ENCODE measurements at regions not wholly inside any gene's neighbourhood (a gene's known extent, or its start where the extent isn't known, plus 50 kb on each side); places are given as distances from the start of the nearest gene placed in this dataset.
A peak's percentile ranks its signal among the peaks of the same experiment; 100 is the strongest.
"Not testable (repeated sequence)": the region's sequence is repeated elsewhere in the genome, so short reads cannot be mapped to it uniquely, and the experiment has no call there.

GRCh38 chr20:54345821-54346220 lies 129.6 kb upstream of the DOK5 start:
- Histone ChIP-seq H3K4me1 (ENCODE audit: low read length) (peaks cover 4% of the 10 kb centered on the region; the same call in 1 of the 2 replicates), H3K36me3 (ENCODE audit: insufficient read depth, low read length) (no peaks in the 10 kb centered on the region; the same call in 1 of the 2 replicates), H3K9ac (ENCODE audit: low read length) (no peak overlapping the region), H4K20me1 (ENCODE audit: insufficient read depth, low read depth, low read length) (no peaks in the 10 kb centered on the region), H3K9me3 (ENCODE audit: low read length) (peaks cover 4% of the 10 kb centered on the region), H2AFZ (ENCODE audit: low read length) (no peak overlapping the region), H3K27ac (ENCODE audit: low read length) (no peak overlapping the region), H3K27me3 (ENCODE audit: low read length) (no peaks in the 10 kb centered on the region), H3K4me2 (ENCODE audit: low read depth, low read length, poor library complexity, severe bottlenecking) (no peak overlapping the region), H3K9me2 (replicated peaks; ENCODE audit: insufficient read depth, low read length) (no peaks in the 10 kb centered on the region), H3K4me3 (ENCODE audit: low read length) (no peak overlapping the region), H3K79me2 (ENCODE audit: low read length) (no peaks in the 10 kb centered on the region)
- no peak for DNase-seq

DNA sequence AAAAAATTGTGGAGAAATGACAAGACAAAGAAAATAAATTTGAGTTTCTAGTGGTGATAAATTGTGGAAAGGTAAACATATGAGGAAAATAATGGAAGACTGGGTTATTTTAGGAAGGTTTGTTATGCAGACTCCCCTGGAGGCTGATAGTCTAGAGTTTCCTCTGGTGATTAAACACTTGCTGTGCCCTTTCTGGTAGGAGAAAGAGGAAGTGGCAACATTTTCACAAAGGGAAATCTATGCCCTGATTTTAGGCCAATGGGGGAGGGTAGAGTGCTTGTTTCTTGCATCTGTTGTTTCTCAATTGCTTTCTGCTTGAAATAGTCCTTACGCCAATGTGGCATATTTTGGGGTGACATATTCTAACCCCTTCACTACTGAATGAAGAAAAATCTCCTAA lies 129.1 kb upstream of the DOK5 start:
- DNase-seq, result peak; percentile 42
- Histone ChIP-seq H3K79me2 (ENCODE audit: low read length) (no peaks in the 10 kb centered on the region), H3K4me1 (ENCODE audit: low read length) (peaks cover 4% of the 10 kb centered on the region; the same call in 1 of the 2 replicates), H3K9me3 (ENCODE audit: low read length) (peaks cover 4% of the 10 kb centered on the region), H3K4me2 (ENCODE audit: low read depth, low read length, poor library complexity, severe bottlenecking) (no peak overlapping the region), H3K4me3 (ENCODE audit: low read length) (no peak overlapping the region), H4K20me1 (ENCODE audit: insufficient read depth, low read depth, low read length) (no peaks in the 10 kb centered on the region), H3K27me3 (ENCODE audit: low read length) (no peaks in the 10 kb centered on the region), H3K36me3 (ENCODE audit: insufficient read depth, low read length) (no peaks in the 10 kb centered on the region; the same call in 1 of the 2 replicates), H3K27ac (ENCODE audit: low read length) (no peak overlapping the region), H3K9ac (ENCODE audit: low read length) (no peak overlapping the region), H3K9me2 (replicated peaks; ENCODE audit: insufficient read depth, low read length) (no peaks in the 10 kb centered on the region), H2AFZ (ENCODE audit: low read length) (no peak overlapping the region)

GRCh38 chr20:54347166-54347833 lies 128.1 kb upstream of the DOK5 start:
- Histone ChIP-seq H3K27me3 (ENCODE audit: low read length) (no peaks in the 10 kb centered on the region), H3K79me2 (ENCODE audit: low read length) (no peaks in the 10 kb centered on the region), H2AFZ (ENCODE audit: low read length) (no peak overlapping the region), H3K9ac (ENCODE audit: low read length) (no peak overlapping the region), H3K36me3 (ENCODE audit: insufficient read depth, low read length) (no peaks in the 10 kb centered on the region; the same call in 1 of the 2 replicates), H3K4me3 (ENCODE audit: low read length) (no peak overlapping the region), H3K9me3 (ENCODE audit: low read length) (peaks cover 8% of the 10 kb centered on the region), H3K27ac (ENCODE audit: low read length) (no peak overlapping the region), H4K20me1 (ENCODE audit: insufficient read depth, low read depth, low read length) (no peaks in the 10 kb centered on the region), H3K4me1 (ENCODE audit: low read length) (peaks cover 4% of the 10 kb centered on the region; the same call in 1 of the 2 replicates), H3K9me2 (replicated peaks; ENCODE audit: insufficient read depth, low read length) (no peaks in the 10 kb centered on the region), H3K4me2 (ENCODE audit: low read depth, low read length, poor library complexity, severe bottlenecking) (no peak overlapping the region)
- DNase-seq, result no peak

GRCh38 chr20:54350415-54350814 lies 125.0 kb upstream of the DOK5 start:
- Histone ChIP-seq H3K27ac (ENCODE audit: low read length) (no peak overlapping the region), H3K4me1 (ENCODE audit: low read length) (peaks cover 4% of the 10 kb centered on the region; the same call in 1 of the 2 replicates), H3K4me3 (ENCODE audit: low read length) (no peak overlapping the region), H3K9me2 (replicated peaks; ENCODE audit: insufficient read depth, low read length) (no peaks in the 10 kb centered on the region), H3K79me2 (ENCODE audit: low read length) (no peaks in the 10 kb centered on the region), H4K20me1 (ENCODE audit: insufficient read depth, low read depth, low read length) (no peaks in the 10 kb centered on the region), H3K9me3 (ENCODE audit: low read length) (peaks cover 11% of the 10 kb centered on the region), H3K9ac (ENCODE audit: low read length) (no peak overlapping the region), H3K27me3 (ENCODE audit: low read length) (no peaks in the 10 kb centered on the region), H2AFZ (ENCODE audit: low read length) (no peak overlapping the region), H3K36me3 (ENCODE audit: insufficient read depth, low read length) (no peaks in the 10 kb centered on the region), H3K4me2 (ENCODE audit: low read depth, low read length, poor library complexity, severe bottlenecking) (no peak overlapping the region)
- no peak for DNase-seq

DNA sequence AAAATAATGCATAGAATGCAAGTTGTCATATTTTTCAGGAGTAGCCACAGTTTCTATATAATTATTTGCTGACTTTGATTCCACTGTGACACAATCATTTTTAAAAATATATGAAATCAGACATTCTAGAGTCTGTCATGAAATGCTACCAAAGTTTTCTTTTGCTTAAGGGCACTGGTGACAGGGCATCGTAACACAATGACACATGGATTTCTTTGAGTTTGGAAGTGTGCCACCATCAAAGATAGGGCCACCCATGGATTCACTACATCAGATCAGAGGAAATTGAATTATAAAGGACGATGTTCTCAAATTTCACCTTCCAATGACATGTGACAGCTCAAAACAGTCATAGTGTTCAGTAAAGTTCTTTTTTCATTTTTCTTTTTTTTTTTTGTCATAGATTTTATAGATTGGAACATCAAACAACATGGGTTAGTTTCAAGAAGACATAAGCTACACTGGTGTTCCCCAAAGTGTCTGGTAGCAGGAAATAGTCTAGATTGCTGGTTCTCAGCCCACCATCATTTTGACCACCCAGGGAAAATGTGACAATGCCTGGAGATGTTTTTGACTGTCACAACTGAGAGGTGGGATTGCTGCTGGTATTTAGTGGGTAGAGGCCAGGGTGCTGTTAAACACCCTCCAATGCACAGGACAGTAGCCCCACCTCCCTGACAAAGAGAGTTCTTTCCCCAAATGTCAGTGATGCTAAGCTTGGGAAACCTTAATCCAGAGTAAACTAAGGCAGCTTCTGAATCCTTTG lies 123.8 kb upstream of the DOK5 start:
- DNase-seq, result no peak
- no peak overlapping the region for H3K27ac ChIP-seq (ENCODE audit: low read length)
- H3K79me2 ChIP-seq (ENCODE audit: low read length), result no peaks in the 10 kb centered on the region
- H3K9me3 ChIP-seq (ENCODE audit: low read length), result peaks cover 11% of the 10 kb centered on the region
- H3K9ac ChIP-seq (ENCODE audit: low read length), result no peak overlapping the region
- H3K4me3 ChIP-seq (ENCODE audit: low read length), result no peak overlapping the region
- no peaks in the 10 kb centered on the region for H4K20me1 ChIP-seq (ENCODE audit: insufficient read depth, low read depth, low read length)
- H3K36me3 ChIP-seq (ENCODE audit: insufficient read depth, low read length), result no peaks in the 10 kb centered on the region
- no peak overlapping the region for H3K4me2 ChIP-seq (ENCODE audit: low read depth, low read length, poor library complexity, severe bottlenecking)
- no peaks in the 10 kb centered on the region for H3K27me3 ChIP-seq (ENCODE audit: low read length)
- no peaks in the 10 kb centered on the region for H3K9me2 ChIP-seq (replicated peaks; ENCODE audit: insufficient read depth, low read length)
- H2AFZ ChIP-seq (ENCODE audit: low read length), result no peak overlapping the region
- peaks cover 1% of the 10 kb centered on the region; the same call in 1 of the 2 replicates for H3K4me1 ChIP-seq (ENCODE audit: low read length)

DNA sequence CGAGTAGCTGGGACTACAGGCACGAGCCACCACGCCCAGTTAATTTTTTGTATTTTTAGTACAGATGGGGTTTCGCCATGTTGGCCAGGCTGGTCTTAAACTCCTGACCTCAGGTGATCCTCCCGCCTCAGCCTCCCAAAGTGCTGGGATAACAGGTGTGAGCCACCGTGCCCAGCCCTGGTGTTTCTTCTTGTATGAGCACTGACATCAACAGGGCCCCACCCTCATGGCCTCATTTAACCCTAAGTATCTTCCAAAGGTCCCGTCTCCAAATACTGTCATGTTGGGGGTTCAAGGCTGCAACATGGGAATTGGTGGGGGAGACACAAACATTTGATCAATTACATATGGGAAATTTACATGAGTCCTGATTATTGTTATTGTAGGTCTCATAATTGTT lies 122.9 kb upstream of the DOK5 start:
- DNase-seq; H3K4me3 ChIP-seq (ENCODE audit: low read length); H2AFZ ChIP-seq (ENCODE audit: low read length); H3K4me2 ChIP-seq (ENCODE audit: low read depth, low read length, poor library complexity, severe bottlenecking); H3K4me1 ChIP-seq (ENCODE audit: low read length); H3K9me2 ChIP-seq (replicated peaks; ENCODE audit: insufficient read depth, low read length); H3K9ac ChIP-seq (ENCODE audit: low read length); H3K27ac ChIP-seq (ENCODE audit: low read length); H3K36me3 ChIP-seq (ENCODE audit: insufficient read depth, low read length); H3K27me3 ChIP-seq (ENCODE audit: low read length); H3K79me2 ChIP-seq (ENCODE audit: low read length); H4K20me1 ChIP-seq (ENCODE audit: insufficient read depth, low read depth, low read length): not testable (repeated sequence)
- peaks cover 11% of the 10 kb centered on the region for H3K9me3 ChIP-seq (ENCODE audit: low read length)

- Histone ChIP-seq H3K27me3 (ENCODE audit: low read length) (no peaks in the 10 kb centered on the region), H3K4me3 (ENCODE audit: low read length) (no peak overlapping the region), H3K4me2 (ENCODE audit: low read depth, low read length, poor library complexity, severe bottlenecking) (no peak overlapping the region), H3K9me3 (ENCODE audit: low read length) (peaks cover 11% of the 10 kb centered on the region), H3K27ac (ENCODE audit: low read length) (no peak overlapping the region), H3K9ac (ENCODE audit: low read length) (no peak overlapping the region), H3K9me2 (replicated peaks; ENCODE audit: insufficient read depth, low read length) (no peaks in the 10 kb centered on the region), H3K4me1 (ENCODE audit: low read length) (no peaks in the 10 kb centered on the region), H4K20me1 (ENCODE audit: insufficient read depth, low read depth, low read length) (no peaks in the 10 kb centered on the region), H2AFZ (ENCODE audit: low read length) (no peak overlapping the region), H3K79me2 (ENCODE audit: low read length) (no peaks in the 10 kb centered on the region), H3K36me3 (ENCODE audit: insufficient read depth, low read length) (no peaks in the 10 kb centered on the region)
- DNase-seq, result no peak
These were observed 122.1 kb upstream of the DOK5 start for GRCh38 chr20:54353292-54353691.

DNA sequence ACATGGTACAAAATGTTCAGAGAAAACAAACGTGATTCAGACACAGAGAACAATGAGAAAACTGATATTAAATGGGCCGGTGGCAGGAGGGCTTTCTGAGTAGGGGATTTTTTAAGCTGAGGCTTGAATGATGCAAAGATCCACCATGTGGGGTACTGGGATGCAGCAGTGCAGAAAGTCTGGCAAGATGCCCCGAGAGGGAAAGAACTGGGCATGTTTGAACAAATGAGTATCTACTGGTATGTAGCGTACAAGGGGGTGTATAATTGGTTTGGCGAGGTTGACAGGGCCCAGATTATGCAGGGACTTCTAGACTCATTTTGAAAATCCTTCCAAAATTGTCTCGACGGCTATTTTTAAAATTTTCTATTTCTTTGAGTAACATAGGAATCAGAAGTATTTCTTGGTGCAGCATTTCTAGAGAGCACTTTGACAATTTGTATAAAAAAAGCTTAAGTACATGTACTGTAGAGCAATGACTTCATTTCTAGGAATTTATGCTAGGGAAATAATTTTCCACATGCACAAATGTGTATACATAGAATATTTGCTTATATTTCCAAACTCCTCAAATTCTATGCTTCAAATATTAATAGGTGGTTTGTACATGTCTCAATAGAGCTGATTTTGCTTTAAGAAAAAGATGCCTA lies 119.6 kb upstream of the DOK5 start:
- Histone ChIP-seq H3K79me2 (ENCODE audit: low read length) (no peaks in the 10 kb centered on the region), H3K9ac (ENCODE audit: low read length) (no peak overlapping the region), H3K9me2 (replicated peaks; ENCODE audit: insufficient read depth, low read length) (no peaks in the 10 kb centered on the region), H3K27ac (ENCODE audit: low read length) (no peak overlapping the region), H3K4me3 (ENCODE audit: low read length) (no peak overlapping the region), H3K9me3 (ENCODE audit: low read length) (peaks cover 7% of the 10 kb centered on the region), H3K4me1 (ENCODE audit: low read length) (no peaks in the 10 kb centered on the region), H2AFZ (ENCODE audit: low read length) (no peak overlapping the region), H3K36me3 (ENCODE audit: insufficient read depth, low read length) (no peaks in the 10 kb centered on the region), H3K4me2 (ENCODE audit: low read depth, low read length, poor library complexity, severe bottlenecking) (no peak overlapping the region), H3K27me3 (ENCODE audit: low read length) (no peaks in the 10 kb centered on the region), H4K20me1 (ENCODE audit: insufficient read depth, low read depth, low read length) (no peaks in the 10 kb centered on the region)
- no peak for DNase-seq

Data from Karpas-422 (cell line).